H54 (cell line): ENCODE measurements at regions not wholly inside any gene's neighbourhood (a gene's known extent, or its start where the extent isn't known, plus 50 kb on each side); places are given as distances from the start of the nearest gene placed in this dataset.

Experiments
- DNase-seq: peaks from one replicate; pipeline ENCODE4 v3.0.0; 2011; ENCODE audit warnings: low spot score, mixed read lengths; ENCODE audit not compliant: insufficient read length
- FAIRE-seq: peaks from 3 replicates; lab custom pipeline; 2011; peaks lifted over from hg19 to GRCh38; lab: Jason Lieb, UNC
- POLR2A ChIP-seq: IDR thresholded peaks from 2 replicates; pipeline ENCODE4 v1.6.1; 2011; ENCODE audit warnings: low read depth, mild to moderate bottlenecking, low read length

GRCh38 chr14:31965735-31966598 is 111.1 kb upstream of the ARHGAP5 start:
- FAIRE-seq (peak; percentile 33), DNase-seq (peak; percentile 19)
- TF ChIP-seq POLR2A: no peak

DNA sequence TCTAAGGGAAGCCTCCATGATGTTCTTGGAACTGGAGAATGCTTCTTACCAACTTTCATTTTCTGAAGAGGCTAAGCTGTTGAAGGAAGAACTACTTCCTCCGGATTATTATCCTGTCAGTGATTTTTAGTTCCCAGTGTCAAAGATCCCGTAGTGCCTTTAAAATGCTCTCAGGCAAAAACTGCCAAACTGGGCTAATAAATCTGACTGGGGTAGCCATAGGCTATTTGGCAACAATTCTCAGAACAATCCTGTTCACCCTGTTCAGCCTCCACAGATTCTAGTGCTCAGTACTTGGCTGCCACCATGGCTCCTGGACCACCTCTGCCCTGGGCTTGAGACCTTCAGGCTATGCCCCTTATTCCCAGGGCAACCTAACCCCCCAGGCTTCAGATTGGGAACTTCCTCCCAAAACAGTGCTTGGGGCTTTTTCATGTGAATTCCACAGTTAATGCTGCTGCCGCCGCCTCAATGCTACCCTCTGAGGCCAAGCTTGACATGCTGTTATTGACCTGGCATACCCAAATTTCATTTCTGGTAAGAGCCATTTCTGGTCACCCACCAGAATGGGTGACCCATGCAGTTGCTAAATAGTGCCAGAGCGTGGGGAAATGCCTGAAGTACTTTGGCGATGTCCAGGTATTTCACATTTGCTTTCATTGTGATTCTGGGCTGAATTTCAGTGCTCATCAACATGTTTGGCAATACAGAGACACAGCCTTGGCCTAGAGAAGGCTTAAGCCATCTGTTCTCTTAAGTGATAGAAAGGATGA is 110.0 kb upstream of the ARHGAP5 start:
- DNase-seq: no peak
- no peak for TF ChIP-seq POLR2A
- FAIRE-seq: no peak

DNA sequence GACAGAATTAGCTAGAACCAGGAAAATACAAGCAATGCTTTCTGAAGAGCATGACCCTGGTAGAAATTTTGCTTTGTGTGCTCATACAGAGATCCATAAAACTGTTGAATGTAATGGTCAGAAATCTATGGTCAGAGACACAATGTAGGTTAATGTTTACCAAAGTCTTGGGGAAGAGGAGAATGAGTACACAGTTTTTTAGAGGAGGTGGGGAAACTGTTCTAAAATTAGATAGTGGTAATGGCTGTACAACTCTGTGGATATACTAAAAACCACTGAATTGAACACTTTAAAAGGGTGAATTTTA is 109.5 kb upstream of the ARHGAP5 start:
- no peak for FAIRE-seq
- DNase-seq: no peak
- TF ChIP-seq POLR2A: no peak

DNA sequence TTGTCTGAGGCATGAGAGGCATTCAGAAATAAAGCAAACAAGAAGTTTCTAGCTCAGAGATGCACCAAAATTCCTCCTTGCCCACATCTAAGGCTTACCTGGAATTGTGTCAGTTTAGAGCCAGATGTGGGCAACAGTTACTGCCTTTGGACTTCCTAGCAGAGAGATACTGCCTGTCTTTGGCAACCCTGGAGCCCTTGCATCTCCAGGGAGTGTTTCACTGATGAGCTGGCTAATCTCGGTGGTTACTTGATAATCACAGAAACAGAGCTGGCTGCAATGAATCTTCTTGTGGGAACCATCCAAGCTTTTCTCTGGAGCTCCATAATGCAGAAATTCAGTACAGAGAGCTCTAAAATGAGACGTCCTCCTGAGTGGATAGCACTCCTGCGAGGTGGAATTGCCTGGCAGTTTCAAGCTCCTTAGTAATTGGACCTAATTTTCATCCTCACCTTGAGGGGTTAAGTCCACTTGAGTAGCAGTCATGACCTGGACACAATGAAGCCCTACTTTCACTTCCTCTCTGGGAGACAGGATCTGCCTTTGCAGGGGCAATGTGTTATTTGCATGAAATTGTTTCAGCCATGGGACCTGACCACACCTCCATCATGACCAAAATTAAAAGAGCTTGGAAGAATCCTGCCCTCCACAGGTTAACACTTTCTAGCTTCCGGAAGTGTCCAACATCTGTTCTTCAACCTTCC is 108.8 kb upstream of the ARHGAP5 start:
- DNase-seq: no peak
- no peak for TF ChIP-seq POLR2A

DNA sequence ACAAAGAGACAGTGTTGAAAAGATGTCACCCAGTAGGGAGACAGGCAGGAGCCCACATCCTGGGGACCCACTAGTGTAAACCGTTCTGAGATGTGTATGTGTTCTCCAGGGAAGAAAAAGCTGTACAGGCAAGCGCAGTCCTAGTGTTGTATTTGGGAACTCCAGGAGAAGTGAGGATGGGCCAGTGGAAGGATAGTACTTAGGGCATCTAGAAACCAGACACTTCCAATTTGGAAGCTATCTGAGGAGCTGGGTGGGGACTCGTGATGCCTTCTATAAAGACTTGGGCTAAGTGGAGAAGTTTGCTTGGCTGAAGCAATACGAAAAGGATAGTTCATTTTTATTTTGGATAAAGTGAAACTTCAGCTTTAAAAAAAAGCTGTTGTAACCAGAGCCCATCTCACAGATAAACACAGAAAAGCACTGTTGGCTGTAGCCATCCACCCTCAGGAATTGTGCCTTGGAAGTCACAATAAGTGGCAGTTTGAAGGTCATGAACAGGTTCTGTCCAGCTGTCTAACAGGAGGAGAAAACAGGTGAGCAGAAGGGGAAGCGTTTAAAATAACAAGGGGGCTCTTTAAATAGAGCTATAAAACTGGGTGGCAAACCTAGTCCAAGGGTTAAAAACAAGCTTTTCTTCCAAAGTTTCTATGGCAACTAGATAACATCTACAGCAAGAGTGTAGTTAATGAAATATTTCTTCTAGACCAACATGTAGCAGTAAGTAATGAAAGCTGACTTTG is 108.0 kb upstream of the ARHGAP5 start:
- no peak for DNase-seq
- no peak for FAIRE-seq
- no peak for TF ChIP-seq POLR2A

More for the DNA sequence above, 108.8 kb upstream of the ARHGAP5 start:
- FAIRE-seq: no peak

- no peak for FAIRE-seq
- TF ChIP-seq POLR2A: no peak
- no peak for DNase-seq
These were observed 107.3 kb upstream of the ARHGAP5 start for GRCh38 chr14:31969699-31970240.

- no peak for FAIRE-seq
- DNase-seq: no peak
- no peak for TF ChIP-seq POLR2A
These were observed 106.4 kb upstream of the ARHGAP5 start for GRCh38 chr14:31970744-31971143.

DNA sequence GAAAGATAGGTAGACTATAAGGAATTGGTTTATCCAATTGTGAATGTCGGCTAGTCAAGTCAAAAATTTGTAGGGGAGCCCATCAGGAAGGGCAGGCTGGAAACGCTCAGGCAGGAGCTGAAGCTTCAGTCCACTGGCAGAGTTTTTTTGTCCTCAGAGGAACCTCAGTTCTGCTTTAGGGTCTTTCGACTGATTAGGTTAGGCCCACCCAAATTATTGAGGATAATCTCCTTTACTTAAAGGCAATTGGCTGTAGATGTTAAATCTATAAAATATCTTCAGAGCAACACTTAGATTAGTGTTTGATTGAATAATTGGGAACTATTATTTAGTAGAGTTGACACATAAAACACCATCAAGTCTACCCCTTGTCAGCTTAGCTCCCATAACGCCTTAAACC is 105.5 kb upstream of the ARHGAP5 start:
- TF ChIP-seq POLR2A: no peak
- DNase-seq: no peak
- FAIRE-seq: no peak

DNA sequence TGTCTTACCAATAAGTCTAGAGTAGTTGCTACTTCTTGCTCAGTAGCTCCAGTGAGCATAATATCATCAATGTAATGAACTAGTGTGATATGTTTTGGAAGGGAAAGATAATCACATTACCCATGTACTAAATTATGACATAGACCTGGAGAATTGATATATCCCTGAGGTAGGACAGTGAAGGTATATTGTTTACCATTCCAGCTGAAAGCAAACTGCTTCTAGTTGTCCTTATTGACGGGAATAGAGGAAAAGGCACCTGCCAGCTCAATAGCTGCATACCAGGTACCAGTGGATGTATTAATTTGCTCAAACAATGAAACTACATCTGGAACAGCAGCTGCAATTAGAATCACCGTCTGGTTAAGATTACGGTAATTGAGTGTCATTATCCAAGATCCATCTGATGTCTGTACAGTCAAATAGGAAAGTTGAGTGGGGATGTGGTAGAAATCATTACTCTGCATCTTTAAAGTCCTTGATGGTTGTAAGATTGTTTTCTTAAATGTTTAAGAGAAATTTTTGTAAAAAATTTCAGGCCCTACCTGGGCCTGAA is 100.0 kb upstream of the ARHGAP5 start:
- TF ChIP-seq POLR2A: no peak
- FAIRE-seq: no peak
- DNase-seq: no peak

DNA sequence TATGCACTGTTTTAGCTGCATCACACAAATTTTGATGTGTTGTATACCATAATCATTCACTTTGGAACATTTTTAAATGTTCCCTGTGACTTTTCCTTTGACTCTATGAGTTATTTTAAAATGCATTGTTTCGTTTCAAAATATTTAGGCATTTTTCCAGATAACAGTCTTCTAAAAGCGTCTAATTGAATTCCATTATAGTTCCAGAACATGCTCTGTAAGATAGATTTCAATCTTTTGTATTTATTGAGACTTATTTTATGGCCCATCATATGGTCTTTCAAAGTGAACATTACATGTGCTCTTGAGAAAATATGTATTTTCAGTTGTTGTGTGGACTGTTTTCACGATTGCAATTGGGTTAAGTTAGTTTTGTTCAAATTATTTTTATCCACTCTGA is 98.7 kb upstream of the ARHGAP5 start:
- no peak for FAIRE-seq
- TF ChIP-seq POLR2A: no peak
- no peak for DNase-seq

- no peak for DNase-seq
- TF ChIP-seq POLR2A: no peak
- no peak for FAIRE-seq
These were observed 94.5 kb upstream of the ARHGAP5 start for GRCh38 chr14:31982642-31983041.

GRCh38 chr14:31986405-31986804 is 90.7 kb upstream of the ARHGAP5 start:
- TF ChIP-seq POLR2A: no peak
- DNase-seq (no peak), FAIRE-seq (no peak)

GRCh38 chr14:31987721-31988120 is 89.4 kb upstream of the ARHGAP5 start:
- FAIRE-seq: no peak
- no peak for TF ChIP-seq POLR2A
- no peak for DNase-seq
